SK-N-SH treated with all-trans-retinoic acid at 6 μM for 48 hours (cell line): ENCODE measurements at regions not wholly inside any gene's neighbourhood (a gene's known extent, or its start where the extent isn't known, plus 50 kb on each side); places are given as distances from the start of the nearest gene placed in this dataset.

Experiments used
- ATAC-seq: fragments of 200-7000 bp; cut with Tn5 transposase; 3 replicates; pipeline ENCODE4 v1.9.1; 2020; ENCODE audit warnings: mild to moderate bottlenecking, moderate library complexity
- ARNTL ChIP-seq: fragments of 450-650 bp; formaldehyde crosslinking; IDR thresholded peaks from 2 replicates; pipeline ENCODE4 v1.5.0; 2020; ENCODE audit warnings: low read depth, mild to moderate bottlenecking, moderate library complexity, borderline replicate concordance
- ESRRG ChIP-seq: fragments of 250-450 bp; sonication (Bioruptor Pico); IDR thresholded peaks from 2 replicates; pipeline ENCODE4 v1.6.1; 2021; ENCODE audit warnings: mild to moderate bottlenecking
- ISL1 ChIP-seq: fragments of 250-450 bp; sonication (Bioruptor Pico); IDR thresholded peaks from 2 replicates; pipeline ENCODE4 v2.1.2; 2022; ENCODE audit warnings: mild to moderate bottlenecking, moderate library complexity
- OSR1 ChIP-seq: fragments of 250-450 bp; sonication (Bioruptor Pico); IDR thresholded peaks from 2 replicates; pipeline ENCODE4 v1.8.0; 2022; ENCODE audit warnings: moderate library complexity, mild to moderate bottlenecking, inconsistent platforms
- PPARA ChIP-seq: fragments of 250-450 bp; sonication (Bioruptor Pico); IDR thresholded peaks from 2 replicates; pipeline ENCODE4 v1.5.0; 2020; ENCODE audit warnings: mild to moderate bottlenecking, borderline replicate concordance
- RARB ChIP-seq: fragments of 250-450 bp; sonication (Bioruptor Pico); IDR thresholded peaks from 2 replicates; pipeline ENCODE4 v1.8.0; 2021; ENCODE audit warnings: mild to moderate bottlenecking, moderate library complexity
- SNAI2 ChIP-seq: fragments of 250-450 bp; sonication (Bioruptor Pico); IDR thresholded peaks from 2 replicates; pipeline ENCODE4 v1.5.0; 2020; ENCODE audit warnings: mild to moderate bottlenecking, moderate library complexity
- TCF4 ChIP-seq: fragments of 250-450 bp; sonication (Bioruptor Pico); IDR thresholded peaks from 2 replicates; pipeline ENCODE4 v1.8.0; 2021; ENCODE audit warnings: mild to moderate bottlenecking, moderate library complexity, borderline replicate concordance
- TOX ChIP-seq: fragments of 250-450 bp; sonication (Bioruptor Pico); IDR thresholded peaks from 2 replicates; pipeline ENCODE4 v1.8.0; 2021; ENCODE audit warnings: mild to moderate bottlenecking, moderate library complexity, borderline replicate concordance
- ZFP3 ChIP-seq: fragments of 250-450 bp; sonication (Bioruptor Pico); IDR thresholded peaks from 2 replicates; pipeline ENCODE4 v1.5.0; 2020; ENCODE audit warnings: mild to moderate bottlenecking, moderate library complexity
- ZFP30 ChIP-seq: fragments of 450-650 bp; formaldehyde crosslinking; IDR thresholded peaks from 2 replicates; pipeline ENCODE4 v1.5.0; 2022; ENCODE audit warnings: mild to moderate bottlenecking, moderate library complexity
- ZNF565 ChIP-seq: fragments of 450-650 bp; formaldehyde crosslinking; conservative IDR thresholded peaks from 2 replicates; pipeline ENCODE4 v1.5.0; 2020; ENCODE audit warnings: low read depth, mild to moderate bottlenecking, moderate library complexity
- ZNF70 ChIP-seq: fragments of 450-650 bp; formaldehyde crosslinking; IDR thresholded peaks from 2 replicates; pipeline ENCODE4 v1.5.0; 2020; ENCODE audit warnings: mild to moderate bottlenecking, moderate library complexity
- ZNF8 ChIP-seq: fragments of 450-650 bp; formaldehyde crosslinking; IDR thresholded peaks from 2 replicates; pipeline ENCODE4 v1.5.0; 2020; ENCODE audit warnings: mild to moderate bottlenecking, moderate library complexity
- TF ChIP-seq, protein P1 (sequence below): fragments of 250-450 bp; sonication (Bioruptor Pico); IDR thresholded peaks from 2 replicates; pipeline ENCODE4 v1.8.0; 2021; ENCODE audit warnings: low read depth, mild to moderate bottlenecking, moderate library complexity, borderline replicate concordance
- TF ChIP-seq, protein P2 (sequence below): fragments of 250-450 bp; sonication (Bioruptor Pico); IDR thresholded peaks from 2 replicates; pipeline ENCODE4 v1.5.0; 2020; ENCODE audit warnings: mild to moderate bottlenecking, moderate library complexity
- TF ChIP-seq, protein P3 (sequence below): fragments of 250-450 bp; sonication (Bioruptor Pico); IDR thresholded peaks from 2 replicates; pipeline ENCODE4 v1.5.1; 2021; ENCODE audit warnings: mild to moderate bottlenecking, moderate library complexity
- TF ChIP-seq, protein P4 (sequence below): fragments of 250-450 bp; sonication (Bioruptor Pico); IDR thresholded peaks from 2 replicates; pipeline ENCODE4 v1.5.1; 2020; ENCODE audit warnings: low read depth, mild to moderate bottlenecking, moderate library complexity

DNA sequence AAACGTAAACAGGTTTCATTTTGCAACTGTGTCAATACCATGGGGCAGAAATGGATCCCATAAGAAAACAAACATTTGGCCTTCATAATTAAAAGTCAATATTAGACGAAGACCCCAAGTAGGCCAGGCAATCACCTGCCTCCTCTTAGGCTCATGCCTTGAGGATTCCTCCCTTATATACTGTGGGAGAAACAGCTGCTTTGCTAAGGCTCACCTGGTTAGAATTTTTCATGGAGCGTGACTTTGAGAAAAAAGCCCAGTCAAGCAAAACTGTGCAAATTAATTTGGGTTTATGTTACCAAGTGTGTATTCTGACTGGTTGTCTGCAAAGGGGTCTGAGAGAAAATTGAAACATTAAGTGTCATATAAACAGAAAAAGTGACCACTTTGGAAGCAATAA is 605.3 kb upstream of the USP24 start:
- TF ChIP-seq ESRRG (CRISPR knock-in tag), result no peak
- no peak for TF ChIP-seq ZNF565 (CRISPR knock-in tag)
- TF ChIP-seq, protein P1, sequence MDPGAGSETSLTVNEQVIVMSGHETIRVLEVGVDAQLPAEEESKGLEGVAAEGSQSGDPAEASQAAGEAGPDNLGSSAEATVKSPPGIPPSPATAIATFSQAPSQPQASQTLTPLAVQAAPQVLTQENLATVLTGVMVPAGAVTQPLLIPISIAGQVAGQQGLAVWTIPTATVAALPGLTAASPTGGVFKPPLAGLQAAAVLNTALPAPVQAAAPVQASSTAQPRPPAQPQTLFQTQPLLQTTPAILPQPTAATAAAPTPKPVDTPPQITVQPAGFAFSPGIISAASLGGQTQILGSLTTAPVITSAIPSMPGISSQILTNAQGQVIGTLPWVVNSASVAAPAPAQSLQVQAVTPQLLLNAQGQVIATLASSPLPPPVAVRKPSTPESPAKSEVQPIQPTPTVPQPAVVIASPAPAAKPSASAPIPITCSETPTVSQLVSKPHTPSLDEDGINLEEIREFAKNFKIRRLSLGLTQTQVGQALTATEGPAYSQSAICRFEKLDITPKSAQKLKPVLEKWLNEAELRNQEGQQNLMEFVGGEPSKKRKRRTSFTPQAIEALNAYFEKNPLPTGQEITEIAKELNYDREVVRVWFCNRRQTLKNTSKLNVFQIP, result no peak
- no peak for TF ChIP-seq ARNTL (CRISPR knock-in tag)
- TF ChIP-seq, protein P2, sequence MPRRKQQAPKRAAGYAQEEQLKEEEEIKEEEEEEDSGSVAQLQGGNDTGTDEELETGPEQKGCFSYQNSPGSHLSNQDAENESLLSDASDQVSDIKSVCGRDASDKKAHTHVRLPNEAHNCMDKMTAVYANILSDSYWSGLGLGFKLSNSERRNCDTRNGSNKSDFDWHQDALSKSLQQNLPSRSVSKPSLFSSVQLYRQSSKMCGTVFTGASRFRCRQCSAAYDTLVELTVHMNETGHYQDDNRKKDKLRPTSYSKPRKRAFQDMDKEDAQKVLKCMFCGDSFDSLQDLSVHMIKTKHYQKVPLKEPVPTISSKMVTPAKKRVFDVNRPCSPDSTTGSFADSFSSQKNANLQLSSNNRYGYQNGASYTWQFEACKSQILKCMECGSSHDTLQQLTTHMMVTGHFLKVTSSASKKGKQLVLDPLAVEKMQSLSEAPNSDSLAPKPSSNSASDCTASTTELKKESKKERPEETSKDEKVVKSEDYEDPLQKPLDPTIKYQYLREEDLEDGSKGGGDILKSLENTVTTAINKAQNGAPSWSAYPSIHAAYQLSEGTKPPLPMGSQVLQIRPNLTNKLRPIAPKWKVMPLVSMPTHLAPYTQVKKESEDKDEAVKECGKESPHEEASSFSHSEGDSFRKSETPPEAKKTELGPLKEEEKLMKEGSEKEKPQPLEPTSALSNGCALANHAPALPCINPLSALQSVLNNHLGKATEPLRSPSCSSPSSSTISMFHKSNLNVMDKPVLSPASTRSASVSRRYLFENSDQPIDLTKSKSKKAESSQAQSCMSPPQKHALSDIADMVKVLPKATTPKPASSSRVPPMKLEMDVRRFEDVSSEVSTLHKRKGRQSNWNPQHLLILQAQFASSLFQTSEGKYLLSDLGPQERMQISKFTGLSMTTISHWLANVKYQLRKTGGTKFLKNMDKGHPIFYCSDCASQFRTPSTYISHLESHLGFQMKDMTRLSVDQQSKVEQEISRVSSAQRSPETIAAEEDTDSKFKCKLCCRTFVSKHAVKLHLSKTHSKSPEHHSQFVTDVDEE (CRISPR knock-in tag), result no peak
- no peak for TF ChIP-seq ZNF8 (CRISPR knock-in tag)
- TF ChIP-seq ZFP30 (CRISPR knock-in tag), result no peak
- TF ChIP-seq PPARA (CRISPR knock-in tag), result no peak

DNA sequence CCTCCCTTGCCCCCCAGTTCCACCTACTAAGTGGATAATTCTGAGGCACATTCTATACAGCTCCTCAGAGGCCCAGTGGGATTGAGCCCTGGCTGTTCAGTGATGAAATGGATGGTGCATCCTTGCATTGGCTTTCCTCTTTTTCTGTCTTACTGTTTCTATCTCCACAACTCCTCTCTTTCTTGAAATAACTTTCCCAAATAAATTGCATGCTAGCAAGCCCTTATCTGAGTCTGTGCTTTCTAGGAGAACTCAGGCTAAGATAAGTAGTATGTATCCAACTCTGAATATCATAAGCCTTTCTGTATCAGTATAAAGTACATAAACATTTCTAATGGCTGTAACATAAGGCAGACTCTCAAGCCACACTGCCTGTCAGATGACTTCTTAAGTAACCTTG is 603.8 kb upstream of the USP24 start:
- TF ChIP-seq TOX (CRISPR knock-in tag) (no peak), SNAI2 (CRISPR knock-in tag) (no peak), RARB (CRISPR knock-in tag) (no peak), PPARA (CRISPR knock-in tag) (no peak), ISL1 (CRISPR knock-in tag) (no peak), ZNF70 (CRISPR knock-in tag) (no peak), ZNF8 (CRISPR knock-in tag) (no peak), OSR1 (CRISPR knock-in tag) (no peak)
- TF ChIP-seq, protein P3, sequence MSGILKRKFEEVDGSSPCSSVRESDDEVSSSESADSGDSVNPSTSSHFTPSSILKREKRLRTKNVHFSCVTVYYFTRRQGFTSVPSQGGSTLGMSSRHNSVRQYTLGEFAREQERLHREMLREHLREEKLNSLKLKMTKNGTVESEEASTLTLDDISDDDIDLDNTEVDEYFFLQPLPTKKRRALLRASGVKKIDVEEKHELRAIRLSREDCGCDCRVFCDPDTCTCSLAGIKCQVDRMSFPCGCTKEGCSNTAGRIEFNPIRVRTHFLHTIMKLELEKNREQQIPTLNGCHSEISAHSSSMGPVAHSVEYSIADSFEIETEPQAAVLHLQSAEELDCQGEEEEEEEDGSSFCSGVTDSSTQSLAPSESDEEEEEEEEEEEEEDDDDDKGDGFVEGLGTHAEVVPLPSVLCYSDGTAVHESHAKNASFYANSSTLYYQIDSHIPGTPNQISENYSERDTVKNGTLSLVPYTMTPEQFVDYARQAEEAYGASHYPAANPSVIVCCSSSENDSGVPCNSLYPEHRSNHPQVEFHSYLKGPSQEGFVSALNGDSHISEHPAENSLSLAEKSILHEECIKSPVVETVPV (CRISPR knock-in tag), result no peak
- TF ChIP-seq, protein P1, result no peak
- TF ChIP-seq, protein P4, sequence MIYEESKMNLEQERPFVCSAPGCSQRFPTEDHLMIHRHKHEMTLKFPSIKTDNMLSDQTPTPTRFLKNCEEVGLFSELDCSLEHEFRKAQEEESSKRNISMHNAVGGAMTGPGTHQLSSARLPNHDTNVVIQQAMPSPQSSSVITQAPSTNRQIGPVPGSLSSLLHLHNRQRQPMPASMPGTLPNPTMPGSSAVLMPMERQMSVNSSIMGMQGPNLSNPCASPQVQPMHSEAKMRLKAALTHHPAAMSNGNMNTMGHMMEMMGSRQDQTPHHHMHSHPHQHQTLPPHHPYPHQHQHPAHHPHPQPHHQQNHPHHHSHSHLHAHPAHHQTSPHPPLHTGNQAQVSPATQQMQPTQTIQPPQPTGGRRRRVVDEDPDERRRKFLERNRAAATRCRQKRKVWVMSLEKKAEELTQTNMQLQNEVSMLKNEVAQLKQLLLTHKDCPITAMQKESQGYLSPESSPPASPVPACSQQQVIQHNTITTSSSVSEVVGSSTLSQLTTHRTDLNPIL, result no peak
- no peak for ATAC-seq

More for the DNA sequence above, 605.3 kb upstream of the USP24 start:
- no peak for ATAC-seq

DNA sequence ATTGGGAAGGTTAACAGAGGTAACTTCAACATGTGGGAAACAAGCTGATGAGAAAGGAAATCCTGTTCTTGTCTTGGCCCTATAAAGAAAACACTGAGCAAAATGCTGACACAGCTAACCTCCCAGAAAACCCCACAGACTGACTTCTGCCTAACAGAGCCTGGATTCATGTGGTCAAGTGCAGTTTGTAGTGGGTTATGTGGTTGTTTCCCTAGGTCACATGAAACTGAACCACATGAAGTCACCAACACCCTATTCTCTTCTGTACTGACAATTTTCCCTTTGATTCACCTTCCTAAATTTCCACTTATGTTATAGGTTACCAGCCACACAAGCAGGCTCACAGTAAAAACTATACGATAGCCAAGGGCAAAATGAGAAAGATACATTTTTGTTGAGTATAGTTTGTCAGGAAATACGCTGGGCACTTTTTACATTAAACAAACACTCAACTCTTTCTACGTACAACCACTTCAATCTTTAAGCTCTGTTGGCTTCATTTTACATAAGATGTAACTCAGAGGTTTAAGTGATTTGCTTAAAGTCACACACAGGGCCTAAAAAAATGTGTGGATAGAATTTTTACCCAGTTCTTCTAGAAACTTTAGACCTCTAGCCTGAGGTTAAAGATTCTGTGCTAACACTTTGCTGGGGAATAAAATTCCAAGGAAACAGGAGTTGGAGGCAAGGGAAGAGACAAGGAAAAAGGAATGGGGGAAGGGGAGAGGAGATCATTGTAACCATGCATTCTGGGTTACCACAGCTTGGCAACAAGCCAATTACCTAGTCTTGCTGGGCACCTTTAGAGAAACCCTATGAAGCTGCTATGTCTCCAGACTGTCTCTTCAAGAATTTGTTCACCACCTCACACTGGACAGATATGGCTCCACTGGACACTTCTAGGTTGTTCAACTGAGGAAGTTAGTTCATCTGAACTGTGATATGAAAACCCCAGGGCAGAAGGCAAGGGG is 601.6 kb upstream of the USP24 start:
- TF ChIP-seq ZFP3 (CRISPR knock-in tag) (no peak), ZNF565 (CRISPR knock-in tag) (no peak), SNAI2 (CRISPR knock-in tag) (no peak), ISL1 (CRISPR knock-in tag) (no peak), ZNF8 (CRISPR knock-in tag) (no peak), PPARA (CRISPR knock-in tag) (no peak), TCF4 (no peak)
- TF ChIP-seq, protein P1, result no peak
- no peak for ATAC-seq
